ENCODE measurements at regions not wholly inside any gene's neighbourhood (a gene's known extent, or its start where the extent isn't known, plus 50 kb on each side); places are given as distances from the start of the nearest gene placed in this dataset.

- no peak for TF ChIP-seq CTCF (conservative IDR thresholded peaks at IDR 0.05; ENCODE audit: low read depth, low read length)
- no peak for TF ChIP-seq EZH2 (IDR thresholded peaks at IDR 0.05; ENCODE audit: borderline replicate concordance, low read depth, low read length, poor library complexity, severe bottlenecking)
Observed at GRCh38 chr13:26887594-26887993, 127.0 kb upstream of the GPR12 start.
